ENCODE measurements at regions not wholly inside any gene's neighbourhood (a gene's known extent, or its start where the extent isn't known, plus 50 kb on each side); places are given as distances from the start of the nearest gene placed in this dataset.

DNA sequence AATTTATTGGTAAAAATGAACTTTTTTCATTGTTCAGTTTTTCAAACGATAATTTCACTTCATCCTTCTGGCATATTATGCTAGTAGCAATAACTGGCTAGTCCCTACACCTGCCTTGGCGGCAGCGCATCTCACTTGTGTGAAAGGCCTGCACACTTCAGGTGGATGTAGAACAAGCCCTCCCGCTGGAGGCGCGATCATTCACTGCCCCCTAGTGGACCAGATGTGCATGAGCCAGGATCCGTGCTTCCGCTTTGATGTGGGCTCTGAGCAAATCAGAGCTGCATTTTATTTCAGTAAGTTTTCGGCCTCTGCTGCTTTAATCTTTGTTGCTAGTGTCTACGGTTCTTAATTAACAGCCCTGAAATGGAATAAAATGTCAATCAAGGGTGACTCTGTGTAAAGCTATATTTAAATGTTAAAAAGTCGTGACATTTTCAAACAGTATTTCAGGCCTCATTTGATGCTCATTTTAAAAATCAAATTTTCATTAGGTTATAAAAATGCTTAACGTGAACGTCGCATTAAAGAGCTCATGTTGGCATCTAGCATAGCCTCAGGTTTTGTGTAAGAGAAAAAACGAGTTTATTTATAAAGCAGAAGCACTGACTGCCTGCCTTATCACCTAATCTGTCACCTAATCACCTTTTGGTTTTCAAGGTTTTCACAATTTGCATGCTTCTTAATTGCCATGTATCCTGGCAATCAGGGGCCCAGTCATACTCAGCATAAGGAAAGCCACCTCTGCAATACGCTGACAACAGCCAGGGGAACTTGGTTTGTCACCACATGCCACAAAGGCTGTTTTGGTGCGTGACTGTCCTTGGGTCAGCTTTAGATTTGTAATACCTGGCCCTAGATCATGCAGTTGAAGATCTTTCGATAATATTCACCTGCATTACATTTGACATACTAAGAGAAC is 112.2 kb downstream of the TEX26 start:
- TF ChIP-seq POLR2AphosphoS5 (IDR thresholded peaks at IDR 0.05) (peak in 1 of 2 donors; percentile 50), POLR2A (IDR thresholded peaks at IDR 0.05; ENCODE audit: low read depth) (no peak)
- TF ChIP-seq, protein P1, sequence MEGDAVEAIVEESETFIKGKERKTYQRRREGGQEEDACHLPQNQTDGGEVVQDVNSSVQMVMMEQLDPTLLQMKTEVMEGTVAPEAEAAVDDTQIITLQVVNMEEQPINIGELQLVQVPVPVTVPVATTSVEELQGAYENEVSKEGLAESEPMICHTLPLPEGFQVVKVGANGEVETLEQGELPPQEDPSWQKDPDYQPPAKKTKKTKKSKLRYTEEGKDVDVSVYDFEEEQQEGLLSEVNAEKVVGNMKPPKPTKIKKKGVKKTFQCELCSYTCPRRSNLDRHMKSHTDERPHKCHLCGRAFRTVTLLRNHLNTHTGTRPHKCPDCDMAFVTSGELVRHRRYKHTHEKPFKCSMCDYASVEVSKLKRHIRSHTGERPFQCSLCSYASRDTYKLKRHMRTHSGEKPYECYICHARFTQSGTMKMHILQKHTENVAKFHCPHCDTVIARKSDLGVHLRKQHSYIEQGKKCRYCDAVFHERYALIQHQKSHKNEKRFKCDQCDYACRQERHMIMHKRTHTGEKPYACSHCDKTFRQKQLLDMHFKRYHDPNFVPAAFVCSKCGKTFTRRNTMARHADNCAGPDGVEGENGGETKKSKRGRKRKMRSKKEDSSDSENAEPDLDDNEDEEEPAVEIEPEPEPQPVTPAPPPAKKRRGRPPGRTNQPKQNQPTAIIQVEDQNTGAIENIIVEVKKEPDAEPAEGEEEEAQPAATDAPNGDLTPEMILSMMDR (IDR thresholded peaks at IDR 0.05) = peak; percentile 82 to 97 (median 89)

Measured in esophagus muscularis mucosa (tissue), 3 donors.